ENCODE measurements at regions not wholly inside any gene's neighbourhood (a gene's known extent, or its start where the extent isn't known, plus 50 kb on each side); places are given as distances from the start of the nearest gene placed in this dataset.

DNA sequence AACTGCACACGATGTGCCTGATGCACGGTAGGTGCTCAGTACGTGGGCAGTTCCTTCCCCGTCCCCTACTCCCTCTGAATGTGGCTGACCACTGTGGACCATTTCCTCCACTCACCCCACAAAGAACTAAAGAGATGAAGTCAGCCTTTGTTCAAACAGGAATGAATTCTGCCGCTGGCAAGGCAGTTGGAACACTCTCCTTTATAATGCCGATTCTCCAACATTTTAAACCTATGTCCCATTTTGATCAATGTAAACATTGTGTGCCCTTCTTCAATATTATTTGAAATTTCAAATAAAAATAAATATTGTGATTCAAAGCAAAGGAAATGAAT is 57.5 kb upstream of the MEF2A start:
- H3K27ac ChIP-seq = peak overlapping the region; percentile 58 to 83 (median 82)
- no peak for ATAC-seq
- H3K4me3 ChIP-seq = peak overlapping the region in 1 of 2 donors; percentile 16
- H3K27me3 ChIP-seq = no peaks in the 10 kb centered on the region
- H3K36me3 ChIP-seq = no peaks in the 10 kb centered on the region
- H3K4me1 ChIP-seq = peaks cover 3 to 75% (median 19%) of the 10 kb centered on the region in 3 donors
- H3K9me3 ChIP-seq = no peaks in the 10 kb centered on the region
- 35 to 40% methylated on average over 4 to 6 of the region's 6 CpGs for WGBS, 2 donors (ENCODE audit: low coverage in 1 of 2)
- TF ChIP-seq, protein P1, sequence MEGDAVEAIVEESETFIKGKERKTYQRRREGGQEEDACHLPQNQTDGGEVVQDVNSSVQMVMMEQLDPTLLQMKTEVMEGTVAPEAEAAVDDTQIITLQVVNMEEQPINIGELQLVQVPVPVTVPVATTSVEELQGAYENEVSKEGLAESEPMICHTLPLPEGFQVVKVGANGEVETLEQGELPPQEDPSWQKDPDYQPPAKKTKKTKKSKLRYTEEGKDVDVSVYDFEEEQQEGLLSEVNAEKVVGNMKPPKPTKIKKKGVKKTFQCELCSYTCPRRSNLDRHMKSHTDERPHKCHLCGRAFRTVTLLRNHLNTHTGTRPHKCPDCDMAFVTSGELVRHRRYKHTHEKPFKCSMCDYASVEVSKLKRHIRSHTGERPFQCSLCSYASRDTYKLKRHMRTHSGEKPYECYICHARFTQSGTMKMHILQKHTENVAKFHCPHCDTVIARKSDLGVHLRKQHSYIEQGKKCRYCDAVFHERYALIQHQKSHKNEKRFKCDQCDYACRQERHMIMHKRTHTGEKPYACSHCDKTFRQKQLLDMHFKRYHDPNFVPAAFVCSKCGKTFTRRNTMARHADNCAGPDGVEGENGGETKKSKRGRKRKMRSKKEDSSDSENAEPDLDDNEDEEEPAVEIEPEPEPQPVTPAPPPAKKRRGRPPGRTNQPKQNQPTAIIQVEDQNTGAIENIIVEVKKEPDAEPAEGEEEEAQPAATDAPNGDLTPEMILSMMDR (IDR thresholded peaks at IDR 0.05) = no peak
- TF ChIP-seq POLR2A (IDR thresholded peaks at IDR 0.05) = no peak
- TF ChIP-seq EP300 (IDR thresholded peaks at IDR 0.05) = no peak
- no peak for TF ChIP-seq POLR2AphosphoS5 (IDR thresholded peaks at IDR 0.05)

DNA sequence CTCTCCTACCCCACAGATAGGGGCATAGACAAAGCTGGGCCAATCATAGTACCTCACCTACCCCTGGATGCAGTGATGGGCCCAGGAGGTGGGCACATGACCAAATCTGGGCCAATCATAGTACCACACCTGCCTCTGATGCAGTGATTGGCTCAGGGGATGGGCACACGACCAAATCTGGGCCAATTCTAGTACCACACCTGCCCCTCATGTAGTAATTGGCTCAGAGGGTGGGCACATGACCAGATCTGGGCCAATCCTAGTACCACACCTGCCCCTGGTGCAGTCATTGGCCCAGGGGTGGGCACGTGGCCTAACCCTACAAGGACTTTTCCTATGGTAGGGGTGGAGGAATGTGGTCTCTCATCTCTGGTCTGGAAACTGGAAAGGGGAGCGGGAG is 56.9 kb upstream of the MEF2A start:
- H3K4me1 ChIP-seq = peaks cover 3 to 75% (median 19%) of the 10 kb centered on the region in 3 donors
- WGBS, 2 donors (ENCODE audit: low coverage in 1 of 2) = no CpG with 5 or more reads among the region's 3 CpGs
- no peak for TF ChIP-seq EP300 (IDR thresholded peaks at IDR 0.05)
- TF ChIP-seq POLR2AphosphoS5 (IDR thresholded peaks at IDR 0.05) = no peak
- TF ChIP-seq POLR2A (IDR thresholded peaks at IDR 0.05) = no peak
- TF ChIP-seq, protein P1 (IDR thresholded peaks at IDR 0.05) = no peak
- H3K27me3 ChIP-seq = no peaks in the 10 kb centered on the region
- ATAC-seq = no peak
- no peaks in the 10 kb centered on the region for H3K9me3 ChIP-seq
- H3K36me3 ChIP-seq = no peaks in the 10 kb centered on the region
- no peak overlapping the region for H3K4me3 ChIP-seq
- H3K27ac ChIP-seq = peak overlapping the region; percentile 58 to 83 (median 82)

DNA sequence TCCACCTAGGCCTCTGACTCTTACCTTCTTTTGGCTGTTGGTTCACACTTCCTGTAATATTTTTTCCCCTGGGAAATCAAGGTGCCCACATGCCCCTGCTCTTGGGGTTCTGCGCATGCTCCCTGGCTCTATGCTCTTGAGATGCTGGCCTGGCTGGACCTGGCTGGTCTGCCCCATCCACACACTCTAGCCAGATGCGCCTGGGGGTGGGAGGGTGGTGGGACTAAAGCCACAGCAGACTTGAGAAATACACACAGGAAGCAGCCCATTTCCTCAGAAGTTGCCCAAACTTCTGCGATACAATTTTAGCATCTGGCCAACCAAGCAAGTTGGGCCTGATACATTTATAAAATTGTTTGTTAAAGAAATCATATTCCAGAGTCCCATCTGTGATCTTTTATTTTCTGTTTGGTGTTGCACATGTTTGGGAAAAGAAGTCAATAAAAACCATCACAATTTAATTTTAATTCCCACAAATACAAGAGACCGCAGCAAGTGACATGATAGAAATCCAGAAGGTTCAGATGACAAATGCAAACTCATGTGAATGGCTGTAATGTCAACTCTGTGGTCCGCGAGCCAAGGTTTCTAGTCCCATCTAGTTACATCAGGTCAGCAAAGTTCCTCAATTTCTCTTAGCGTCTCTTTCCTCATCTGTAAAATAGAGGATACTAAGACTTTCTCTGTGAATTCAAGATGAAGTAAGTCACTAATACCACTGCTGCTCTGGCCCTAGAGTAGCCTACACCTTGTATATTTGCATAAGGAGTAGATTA is 55.9 kb upstream of the MEF2A start:
- 70 to 86% methylated on average over 5 of the region's 7 CpGs for WGBS, 2 donors (ENCODE audit: low coverage in 1 of 2)
- Histone ChIP-seq H3K4me1 (peaks cover 3 to 65% (median 19%) of the 10 kb centered on the region in 3 donors), H3K27ac (peak overlapping the region in 3 of 4 donors; percentile 81 to 83 (median 82)), H3K4me3 (no peak overlapping the region), H3K27me3 (no peaks in the 10 kb centered on the region), H3K36me3 (no peaks in the 10 kb centered on the region), H3K9me3 (no peaks in the 10 kb centered on the region)
- TF ChIP-seq, protein P1 (IDR thresholded peaks at IDR 0.05) = no peak
- TF ChIP-seq POLR2A (IDR thresholded peaks at IDR 0.05) = no peak
- TF ChIP-seq POLR2AphosphoS5 (IDR thresholded peaks at IDR 0.05) = no peak
- TF ChIP-seq EP300 (IDR thresholded peaks at IDR 0.05) = no peak
- no peak for ATAC-seq

DNA sequence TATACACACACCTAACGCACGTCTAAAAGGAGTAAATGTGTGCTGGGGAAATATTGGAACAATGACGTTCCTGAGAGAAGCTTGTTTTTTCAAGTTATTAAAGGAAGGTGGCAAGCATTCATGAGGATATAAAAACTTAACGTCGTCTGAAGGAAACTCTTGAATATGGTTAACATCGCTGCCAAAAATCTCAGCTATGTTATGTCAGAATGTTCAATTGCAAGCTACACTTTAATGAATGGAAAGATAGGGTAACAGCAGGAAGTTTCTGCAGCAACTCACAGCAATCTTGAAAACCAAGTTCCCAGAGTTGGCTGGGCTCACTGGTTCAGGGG is 54.3 kb upstream of the MEF2A start:
- Histone ChIP-seq H3K4me1 (peaks cover 3 to 48% (median 19%) of the 10 kb centered on the region in 3 donors), H3K27me3 (no peaks in the 10 kb centered on the region), H3K4me3 (no peak overlapping the region), H3K36me3 (no peaks in the 10 kb centered on the region), H3K27ac (peak overlapping the region in 3 of 4 donors; percentile 49 to 81 (median 71)), H3K9me3 (no peaks in the 10 kb centered on the region)
- WGBS, 2 donors (ENCODE audit: low coverage in 1 of 2) = 7 to 10% methylated on average over 5 to 6 of the region's 6 CpGs
- TF ChIP-seq POLR2AphosphoS5 (IDR thresholded peaks at IDR 0.05) (no peak), POLR2A (IDR thresholded peaks at IDR 0.05) (no peak), EP300 (IDR thresholded peaks at IDR 0.05) (no peak)
- TF ChIP-seq, protein P1 (IDR thresholded peaks at IDR 0.05) = no peak
- ATAC-seq = no peak

All from gastroesophageal sphincter (tissue), 4 donors.